ENCODE measurements at regions not wholly inside any gene's neighbourhood (a gene's known extent, or its start where the extent isn't known, plus 50 kb on each side); places are given as distances from the start of the nearest gene placed in this dataset.

GRCh38 chr6:159109391-159109790 lies 59.8 kb upstream of the FNDC1 start:
- H3K36me3 ChIP-seq (ENCODE audit: insufficient read depth): no peaks in the 10 kb centered on the region
- no peak overlapping the region for H3K4me2 ChIP-seq
- Mint-ChIP-seq H3K36me3 (ENCODE audit: low read depth) (no peaks in the 10 kb centered on the region), H3K27me3 (ENCODE audit: insufficient read depth, low read depth, poor library complexity) (peaks cover 6% of the 10 kb centered on the region), H3K9me3 (no peaks in the 10 kb centered on the region), H3K4me3 (no peak overlapping the region), H3K27ac (no peak overlapping the region), H3K4me1 (peaks cover 20% of the 10 kb centered on the region)
- no peak overlapping the region for H3K27ac ChIP-seq (ENCODE audit: low read depth)
- ATAC-seq (no peak), DNase-seq (ENCODE audit: low spot score) (no peak)
- no peaks in the 10 kb centered on the region for H4K20me1 ChIP-seq (replicated peaks; ENCODE audit: insufficient read depth)
- H3K27me3 ChIP-seq (ENCODE audit: insufficient read depth): no peaks in the 10 kb centered on the region
- no peak overlapping the region for H3K4me3 ChIP-seq
- TF ChIP-seq POLR2AphosphoS5 (IDR thresholded peaks at IDR 0.05; ENCODE audit: low read depth) (no peak), EZH2phosphoT487 (IDR thresholded peaks at IDR 0.05; ENCODE audit: unreplicated experiment) (no peak), EZH2 (IDR thresholded peaks at IDR 0.05; ENCODE audit: low read depth, unreplicated experiment) (no peak), ZNF331 (CRISPR knock-in tag; IDR thresholded peaks at IDR 0.05; ENCODE audit: low read depth) (no peak), JUNB (IDR thresholded peaks at IDR 0.05; ENCODE audit: unreplicated experiment) (no peak), ZNF114 (CRISPR knock-in tag; IDR thresholded peaks at IDR 0.05) (no peak), STAT1 (IDR thresholded peaks at IDR 0.05; ENCODE audit: unreplicated experiment) (no peak), NANOG (IDR thresholded peaks at IDR 0.05; ENCODE audit: borderline replicate concordance) (no peak), REST (IDR thresholded peaks at IDR 0.05; ENCODE audit: unreplicated experiment) (no peak), ETS1 (IDR thresholded peaks at IDR 0.05) (no peak), CREB1 (CRISPR knock-in tag; IDR thresholded peaks at IDR 0.05; ENCODE audit: low read depth) (no peak)
- TF ChIP-seq, protein P1, sequence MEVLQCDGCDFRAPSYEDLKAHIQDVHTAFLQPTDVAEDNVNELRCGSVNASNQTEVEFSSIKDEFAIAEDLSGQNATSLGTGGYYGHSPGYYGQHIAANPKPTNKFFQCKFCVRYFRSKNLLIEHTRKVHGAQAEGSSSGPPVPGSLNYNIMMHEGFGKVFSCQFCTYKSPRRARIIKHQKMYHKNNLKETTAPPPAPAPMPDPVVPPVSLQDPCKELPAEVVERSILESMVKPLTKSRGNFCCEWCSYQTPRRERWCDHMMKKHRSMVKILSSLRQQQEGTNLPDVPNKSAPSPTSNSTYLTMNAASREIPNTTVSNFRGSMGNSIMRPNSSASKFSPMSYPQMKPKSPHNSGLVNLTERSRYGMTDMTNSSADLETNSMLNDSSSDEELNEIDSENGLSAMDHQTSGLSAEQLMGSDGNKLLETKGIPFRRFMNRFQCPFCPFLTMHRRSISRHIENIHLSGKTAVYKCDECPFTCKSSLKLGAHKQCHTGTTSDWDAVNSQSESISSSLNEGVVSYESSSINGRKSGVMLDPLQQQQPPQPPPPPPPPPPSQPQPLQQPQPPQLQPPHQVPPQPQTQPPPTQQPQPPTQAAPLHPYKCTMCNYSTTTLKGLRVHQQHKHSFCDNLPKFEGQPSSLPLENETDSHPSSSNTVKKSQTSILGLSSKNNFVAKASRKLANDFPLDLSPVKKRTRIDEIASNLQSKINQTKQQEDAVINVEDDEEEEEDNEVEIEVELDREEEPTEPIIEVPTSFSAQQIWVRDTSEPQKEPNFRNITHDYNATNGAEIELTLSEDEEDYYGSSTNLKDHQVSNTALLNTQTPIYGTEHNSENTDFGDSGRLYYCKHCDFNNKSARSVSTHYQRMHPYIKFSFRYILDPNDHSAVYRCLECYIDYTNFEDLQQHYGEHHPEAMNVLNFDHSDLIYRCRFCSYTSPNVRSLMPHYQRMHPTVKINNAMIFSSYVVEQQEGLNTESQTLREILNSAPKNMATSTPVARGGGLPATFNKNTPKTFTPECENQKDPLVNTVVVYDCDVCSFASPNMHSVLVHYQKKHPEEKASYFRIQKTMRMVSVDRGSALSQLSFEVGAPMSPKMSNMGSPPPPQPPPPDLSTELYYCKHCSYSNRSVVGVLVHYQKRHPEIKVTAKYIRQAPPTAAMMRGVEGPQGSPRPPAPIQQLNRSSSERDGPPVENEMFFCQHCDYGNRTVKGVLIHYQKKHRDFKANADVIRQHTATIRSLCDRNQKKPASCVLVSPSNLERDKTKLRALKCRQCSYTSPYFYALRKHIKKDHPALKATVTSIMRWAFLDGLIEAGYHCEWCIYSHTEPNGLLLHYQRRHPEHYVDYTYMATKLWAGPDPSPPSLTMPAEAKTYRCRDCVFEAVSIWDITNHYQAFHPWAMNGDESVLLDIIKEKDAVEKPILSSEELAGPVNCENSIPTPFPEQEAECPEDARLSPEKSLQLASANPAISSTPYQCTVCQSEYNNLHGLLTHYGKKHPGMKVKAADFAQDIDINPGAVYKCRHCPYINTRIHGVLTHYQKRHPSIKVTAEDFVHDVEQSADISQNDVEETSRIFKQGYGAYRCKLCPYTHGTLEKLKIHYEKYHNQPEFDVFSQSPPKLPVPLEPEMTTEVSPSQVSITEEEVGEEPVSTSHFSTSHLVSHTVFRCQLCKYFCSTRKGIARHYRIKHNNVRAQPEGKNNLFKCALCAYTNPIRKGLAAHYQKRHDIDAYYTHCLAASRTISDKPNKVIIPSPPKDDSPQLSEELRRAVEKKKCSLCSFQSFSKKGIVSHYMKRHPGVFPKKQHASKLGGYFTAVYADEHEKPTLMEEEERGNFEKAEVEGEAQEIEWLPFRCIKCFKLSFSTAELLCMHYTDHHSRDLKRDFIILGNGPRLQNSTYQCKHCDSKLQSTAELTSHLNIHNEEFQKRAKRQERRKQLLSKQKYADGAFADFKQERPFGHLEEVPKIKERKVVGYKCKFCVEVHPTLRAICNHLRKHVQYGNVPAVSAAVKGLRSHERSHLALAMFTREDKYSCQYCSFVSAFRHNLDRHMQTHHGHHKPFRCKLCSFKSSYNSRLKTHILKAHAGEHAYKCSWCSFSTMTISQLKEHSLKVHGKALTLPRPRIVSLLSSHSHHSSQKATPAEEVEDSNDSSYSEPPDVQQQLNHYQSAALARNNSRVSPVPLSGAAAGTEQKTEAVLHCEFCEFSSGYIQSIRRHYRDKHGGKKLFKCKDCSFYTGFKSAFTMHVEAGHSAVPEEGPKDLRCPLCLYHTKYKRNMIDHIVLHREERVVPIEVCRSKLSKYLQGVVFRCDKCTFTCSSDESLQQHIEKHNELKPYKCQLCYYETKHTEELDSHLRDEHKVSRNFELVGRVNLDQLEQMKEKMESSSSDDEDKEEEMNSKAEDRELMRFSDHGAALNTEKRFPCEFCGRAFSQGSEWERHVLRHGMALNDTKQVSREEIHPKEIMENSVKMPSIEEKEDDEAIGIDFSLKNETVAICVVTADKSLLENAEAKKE (CRISPR knock-in tag; IDR thresholded peaks at IDR 0.05): no peak
- TF ChIP-seq, protein P2, sequence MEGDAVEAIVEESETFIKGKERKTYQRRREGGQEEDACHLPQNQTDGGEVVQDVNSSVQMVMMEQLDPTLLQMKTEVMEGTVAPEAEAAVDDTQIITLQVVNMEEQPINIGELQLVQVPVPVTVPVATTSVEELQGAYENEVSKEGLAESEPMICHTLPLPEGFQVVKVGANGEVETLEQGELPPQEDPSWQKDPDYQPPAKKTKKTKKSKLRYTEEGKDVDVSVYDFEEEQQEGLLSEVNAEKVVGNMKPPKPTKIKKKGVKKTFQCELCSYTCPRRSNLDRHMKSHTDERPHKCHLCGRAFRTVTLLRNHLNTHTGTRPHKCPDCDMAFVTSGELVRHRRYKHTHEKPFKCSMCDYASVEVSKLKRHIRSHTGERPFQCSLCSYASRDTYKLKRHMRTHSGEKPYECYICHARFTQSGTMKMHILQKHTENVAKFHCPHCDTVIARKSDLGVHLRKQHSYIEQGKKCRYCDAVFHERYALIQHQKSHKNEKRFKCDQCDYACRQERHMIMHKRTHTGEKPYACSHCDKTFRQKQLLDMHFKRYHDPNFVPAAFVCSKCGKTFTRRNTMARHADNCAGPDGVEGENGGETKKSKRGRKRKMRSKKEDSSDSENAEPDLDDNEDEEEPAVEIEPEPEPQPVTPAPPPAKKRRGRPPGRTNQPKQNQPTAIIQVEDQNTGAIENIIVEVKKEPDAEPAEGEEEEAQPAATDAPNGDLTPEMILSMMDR (conservative IDR thresholded peaks at IDR 0.05; ENCODE audit: low read depth in 2 of 2): no peak
- peaks cover 3% of the 10 kb centered on the region; the same call in 1 of the 2 replicates for H3K9me2 ChIP-seq (ENCODE audit: insufficient read depth)
- peak overlapping the region; percentile 94; the same call in 1 of the 2 replicates for H2AFZ ChIP-seq
- no peaks in the 10 kb centered on the region for H3K79me2 ChIP-seq (replicated peaks; ENCODE audit: insufficient read depth)
- H3F3A ChIP-seq (replicated peaks; ENCODE audit: low read depth): no peaks in the 10 kb centered on the region
- peaks cover 5% of the 10 kb centered on the region; the same call in 1 of the 2 replicates for H3K4me1 ChIP-seq (ENCODE audit: insufficient read depth)

All from GM23338 (cell line).